Esophagus muscularis mucosa (tissue), 4 donors: ENCODE measurements at regions not wholly inside any gene's neighbourhood (a gene's known extent, or its start where the extent isn't known, plus 50 kb on each side); places are given as distances from the start of the nearest gene placed in this dataset.

Source experiments
- DNase-seq: peaks from one replicate; pipeline ENCODE4 v3.0.0-alpha.2; 2017; ENCODE audit errors: extremely low spot score
- H3K27ac ChIP-seq, 4 donors: fragments of 200-600 bp; sonication (generic); replicated peaks in 1 of 4; 1 replicate in 3 of 4; 2 replicates in 1 of 4; pipeline ENCODE4 v1.5.1; 2016 to 2019; ENCODE audit warnings: mild to moderate bottlenecking in 1 of 4
- H3K27me3 ChIP-seq, 4 donors: fragments of 200-600 bp; sonication (generic); one replicate each; pipeline versions ENCODE4 v1.5.1 to v1.6.0; 2016 to 2019
- H3K36me3 ChIP-seq, 4 donors: fragments of 200-600 bp; sonication (generic); one replicate each; pipeline ENCODE4 v1.5.1; 2016 to 2019
- H3K4me1 ChIP-seq, 4 donors: fragments of 200-600 bp; sonication (generic); one replicate each; pipeline ENCODE4 v1.5.1; 2016 to 2019
- H3K4me3 ChIP-seq, 4 donors: fragments of 200-600 bp; sonication (generic); 1 replicate in 2 of 4; 2 replicates in 2 of 4; pipeline ENCODE4 v1.5.1; 2016 to 2019; ENCODE audit warnings: mild to moderate bottlenecking in 4 of 4, moderate library complexity in 1 of 4
- H3K9me3 ChIP-seq, 4 donors: fragments of 200-600 bp; sonication (generic); 1 replicate in 3 of 4; 2 replicates in 1 of 4; pipeline ENCODE4 v1.5.1; 2016 to 2019
- CTCF ChIP-seq, 3 experiments: fragments of 200-600 bp in 2 of 3; fragments of 450-650 bp in 1 of 3; sonication (generic) in 2 of 3; IDR thresholded peaks; one replicate each; pipeline ENCODE4 v1.5.1; 2017 to 2019; ENCODE audit warnings: antibody characterized with exemption in 3 of 3, mild to moderate bottlenecking in 2 of 3, moderate library complexity in 1 of 3
- EP300 ChIP-seq: sonication (generic); formaldehyde crosslinking; IDR thresholded peaks from one replicate; pipeline ENCODE4 v1.6.1; 2017; ENCODE audit warnings: antibody characterized with exemption
- POLR2A ChIP-seq: fragments of 450-650 bp; IDR thresholded peaks from one replicate; pipeline ENCODE4 v1.6.1; 2017; ENCODE audit warnings: antibody characterized with exemption, moderate library complexity, mild to moderate bottlenecking, low read depth
- POLR2AphosphoS5 ChIP-seq, 2 donors: sonication (generic); formaldehyde crosslinking; IDR thresholded peaks; one replicate each; pipeline ENCODE4 v1.6.1; 2017; ENCODE audit warnings: antibody characterized with exemption in 2 of 2
- WGBS: methylation state at CpG from one replicate; pipeline ENCODE4 v1.1.5; 2018; 5-methylcytosine and 5-hydroxymethylcytosine counted together
- intact Hi-C: fragments of 100-400 bp; cut with DNase I; formaldehyde crosslinking; loops from one replicate; pipeline ENCODE4 v1.15.1; 2023

- no peaks in the 10 kb centered on the region for H3K27me3 ChIP-seq
- no peak overlapping the region for H3K4me3 ChIP-seq
- H3K27ac ChIP-seq, result no peak overlapping the region
- intact Hi-C loops, result no loop called here
- TF ChIP-seq POLR2A, result no peak
- no peak for TF ChIP-seq EP300
- no peak for TF ChIP-seq CTCF (IDR thresholded peaks at IDR 0.05)
- TF ChIP-seq POLR2AphosphoS5 (IDR thresholded peaks at IDR 0.05), result no peak
- no peaks in the 10 kb centered on the region for H3K36me3 ChIP-seq
- WGBS, result 73% methylated on average over 1 of the region's 1 CpG
- H3K9me3 ChIP-seq, result no peaks in the 10 kb centered on the region
- no peak for DNase-seq
- no peaks in the 10 kb centered on the region for H3K4me1 ChIP-seq
These were observed 391.6 kb upstream of the DPPA4 start for GRCh38 chr3:109728861-109729494.

GRCh38 chr3:109731639-109732473, 394.5 kb upstream of the DPPA4 start:
- Histone ChIP-seq H3K4me1 (no peaks in the 10 kb centered on the region), H3K27me3 (no peaks in the 10 kb centered on the region), H3K9me3 (no peaks in the 10 kb centered on the region), H3K27ac (no peak overlapping the region), H3K36me3 (no peaks in the 10 kb centered on the region), H3K4me3 (no peak overlapping the region)
- TF ChIP-seq CTCF (IDR thresholded peaks at IDR 0.05), result peak; percentile 73 to 89 (median 73)
- no peak for TF ChIP-seq EP300
- no peak for DNase-seq
- 70% methylated on average over 6 of the region's 6 CpGs for WGBS
- intact Hi-C loops, result loop anchor here (5.0 kb wide), 1 partner anchor 585 kb away; no protein-coding TSS in a partner anchor

GRCh38 chr3:109743981-109744380, 406.6 kb upstream of the DPPA4 start:
- H3K4me1 ChIP-seq, result no peaks in the 10 kb centered on the region
- whole genome bisulfite sequencing, result 47% methylated on average over 3 of the region's 3 CpGs
- DNase-seq, result no peak
- H3K36me3 ChIP-seq, result no peaks in the 10 kb centered on the region
- H3K27ac ChIP-seq, result no peak overlapping the region
- H3K27me3 ChIP-seq, result no peaks in the 10 kb centered on the region
- no peaks in the 10 kb centered on the region for H3K9me3 ChIP-seq
- no peak overlapping the region for H3K4me3 ChIP-seq
- intact Hi-C loops, result no loop called here
- no peak for TF ChIP-seq POLR2AphosphoS5 (IDR thresholded peaks at IDR 0.05)
- TF ChIP-seq EP300, result no peak
- TF ChIP-seq POLR2A, result no peak
- TF ChIP-seq CTCF (IDR thresholded peaks at IDR 0.05), result no peak

GRCh38 chr3:109772520-109772919, 435.2 kb upstream of the DPPA4 start:
- Histone ChIP-seq H3K27me3 (no peaks in the 10 kb centered on the region), H3K36me3 (no peaks in the 10 kb centered on the region)

More at GRCh38 chr3:109772520-109772919, 435.2 kb upstream of the DPPA4 start:
- no peak overlapping the region for H3K27ac ChIP-seq
- H3K4me1 ChIP-seq, result no peaks in the 10 kb centered on the region
- H3K9me3 ChIP-seq, result no peaks in the 10 kb centered on the region
- 85% methylated on average over 5 of the region's 5 CpGs for WGBS
- TF ChIP-seq CTCF (IDR thresholded peaks at IDR 0.05) (no peak), POLR2AphosphoS5 (IDR thresholded peaks at IDR 0.05) (no peak), POLR2A (no peak), EP300 (no peak)
- no peak for DNase-seq
- intact Hi-C loops, result no loop called here
- H3K4me3 ChIP-seq, result no peak overlapping the region
